Stomach (tissue), 8 donors: ENCODE measurements at regions not wholly inside any gene's neighbourhood (a gene's known extent, or its start where the extent isn't known, plus 50 kb on each side); places are given as distances from the start of the nearest gene placed in this dataset.
A peak's percentile ranks its signal among the peaks of the same experiment; 100 is the strongest.

Source experiments
- DNase-seq, 2 donors: peaks; one replicate each; pipeline versions ENCODE4 v3.0.0 to v3.0.0-alpha.2; 2013 to 2019
- H3K27ac ChIP-seq, 5 donors: fragments of 200-600 bp in 4 of 5; sonication (generic) in 4 of 5; one replicate each; pipeline ENCODE4 v1.5.1; 2013 to 2019; ENCODE audit warnings: mild to moderate bottlenecking in 1 of 5, moderate library complexity in 1 of 5
- H3K27me3 ChIP-seq, 3 donors: fragments of 200-600 bp; sonication (generic); one replicate each; pipeline ENCODE4 v1.5.1; 2017 to 2019; ENCODE audit warnings: mixed run types in 1 of 3
- H3K36me3 ChIP-seq, 4 donors: fragments of 200-600 bp; sonication (generic); 1 replicate in 3 of 4; 2 replicates in 1 of 4; pipeline ENCODE4 v1.5.1; 2016 to 2019
- H3K4me1 ChIP-seq, 4 donors: fragments of 200-600 bp; sonication (generic); one replicate each; pipeline ENCODE4 v1.5.1; 2016 to 2019
- H3K4me3 ChIP-seq, 4 donors: fragments of 200-600 bp; sonication (generic) in 3 of 4; one replicate each; pipeline ENCODE4 v1.5.1; 2016 to 2019; ENCODE audit warnings: mild to moderate bottlenecking in 1 of 4
- H3K9me3 ChIP-seq, 4 donors: fragments of 200-600 bp; sonication (generic); one replicate each; pipeline ENCODE4 v1.5.1; 2016 to 2019
- CTCF ChIP-seq, 7 experiments: fragments of 450-650 bp in 4 of 7; fragments of 200-600 bp in 3 of 7; sonication (generic) in 3 of 7; IDR thresholded peaks; one replicate each; pipeline ENCODE4 v1.5.1; 2016 to 2019; ENCODE audit warnings: antibody characterized with exemption in 7 of 7, control low read depth in 2 of 7, mild to moderate bottlenecking in 1 of 7
- EP300 ChIP-seq: sonication (generic); formaldehyde crosslinking; IDR thresholded peaks from one replicate; pipeline ENCODE4 v1.6.1; 2017; ENCODE audit warnings: antibody characterized with exemption
- POLR2A ChIP-seq, 4 donors: fragments of 450-650 bp; IDR thresholded peaks; one replicate each; pipeline ENCODE4 v1.6.1; 2016; ENCODE audit warnings: antibody characterized with exemption in 4 of 4, control low read depth in 2 of 4, mild to moderate bottlenecking in 1 of 4, moderate library complexity in 1 of 4
- POLR2AphosphoS5 ChIP-seq, 3 donors: sonication (generic); formaldehyde crosslinking; IDR thresholded peaks; one replicate each; pipeline ENCODE4 v1.6.1; 2016; ENCODE audit warnings: antibody characterized with exemption in 3 of 3
- WGBS, 5 donors: extraction: QIAGEN DNeasy Blood & Tissue Kit in 3 of 5; methylation state at CpG; one replicate each; pipeline versions ENCODE4 v1.1.5 to v1.1.7; 2013 to 2018; 5-methylcytosine and 5-hydroxymethylcytosine counted together
- intact Hi-C: fragments of 100-400 bp; cut with DNase I; formaldehyde crosslinking; loops from one replicate; pipeline ENCODE4 v1.15.1; 2023; ENCODE audit warnings: low total_unique reads
- donor health status: healthy with polysubstance abuse.
- donor health status: Bipolar disorder and iron deficiency.
- donor health status: healthy.

GRCh38 chr3:178096955-178097354 lies 439.3 kb upstream of the KCNMB2 start:
- 38 to 62% (median 43%) methylated on average over 1 of the region's 1 CpG for WGBS, 5 donors
- Histone ChIP-seq H3K9me3 (no peaks in the 10 kb centered on the region), H3K36me3 (no peaks in the 10 kb centered on the region), H3K27ac (no peak overlapping the region), H3K4me1 (peaks cover 0 to 7% (median 0%) of the 10 kb centered on the region in 4 donors), H3K4me3 (no peak overlapping the region), H3K27me3 (no peaks in the 10 kb centered on the region)
- intact Hi-C loops, result no loop called here
- DNase-seq, result no peak
- TF ChIP-seq CTCF (IDR thresholded peaks at IDR 0.05) (no peak), POLR2A (IDR thresholded peaks at IDR 0.05) (no peak), EP300 (no peak), POLR2AphosphoS5 (IDR thresholded peaks at IDR 0.05) (no peak)

- peak; percentile 30 to 82 (median 61) for TF ChIP-seq POLR2AphosphoS5 (IDR thresholded peaks at IDR 0.05)
- no peak for TF ChIP-seq EP300
- WGBS, 5 donors, result 41 to 79% (median 70%) methylated on average over 1 of the region's 1 CpG
Observed at GRCh38 chr3:178097576-178097975, 438.7 kb upstream of the KCNMB2 start.

GRCh38 chr3:178099274-178099673 lies 437.0 kb upstream of the KCNMB2 start:
- DNase-seq, result no peak
- Histone ChIP-seq H3K9me3 (no peaks in the 10 kb centered on the region), H3K4me3 (no peak overlapping the region), H3K36me3 (no peaks in the 10 kb centered on the region), H3K4me1 (peaks cover 0 to 7% (median 2%) of the 10 kb centered on the region in 4 donors), H3K27me3 (no peaks in the 10 kb centered on the region), H3K27ac (no peak overlapping the region)
- TF ChIP-seq POLR2AphosphoS5 (IDR thresholded peaks at IDR 0.05) (no peak), EP300 (no peak), CTCF (IDR thresholded peaks at IDR 0.05) (no peak), POLR2A (IDR thresholded peaks at IDR 0.05) (no peak)
- WGBS, 5 donors, result 88 to 95% (median 94%) methylated on average over 4 of the region's 4 CpGs
- intact Hi-C loops, result no loop called here

More at GRCh38 chr3:178097576-178097975, 438.7 kb upstream of the KCNMB2 start:
- no peaks in the 10 kb centered on the region for H3K27me3 ChIP-seq
- no peak overlapping the region for H3K4me3 ChIP-seq
- H3K36me3 ChIP-seq, result no peaks in the 10 kb centered on the region
- peak in 1 of 2 donors; percentile 56 for DNase-seq
- intact Hi-C loops, result no loop called here
- H3K9me3 ChIP-seq, result no peaks in the 10 kb centered on the region
- no peak overlapping the region for H3K27ac ChIP-seq
- peaks cover 0 to 7% (median 0%) of the 10 kb centered on the region in 4 donors for H3K4me1 ChIP-seq

GRCh38 chr3:178099862-178100261 lies 436.4 kb upstream of the KCNMB2 start:
- no peak overlapping the region for H3K27ac ChIP-seq
- DNase-seq, result no peak
- no peaks in the 10 kb centered on the region for H3K27me3 ChIP-seq
- no peak overlapping the region for H3K4me3 ChIP-seq
- no peaks in the 10 kb centered on the region for H3K36me3 ChIP-seq
- TF ChIP-seq CTCF (IDR thresholded peaks at IDR 0.05) (no peak), EP300 (no peak), POLR2AphosphoS5 (IDR thresholded peaks at IDR 0.05) (no peak), POLR2A (IDR thresholded peaks at IDR 0.05) (no peak)
- no peaks in the 10 kb centered on the region for H3K9me3 ChIP-seq
- intact Hi-C loops, result no loop called here
- peaks cover 0 to 7% (median 2%) of the 10 kb centered on the region in 4 donors for H3K4me1 ChIP-seq
- 62 to 77% (median 71%) methylated on average over 2 of the region's 2 CpGs for WGBS, 5 donors

GRCh38 chr3:178100908-178101307 lies 435.3 kb upstream of the KCNMB2 start:
- no peak overlapping the region for H3K27ac ChIP-seq
- intact Hi-C loops, result no loop called here
- H3K4me1 ChIP-seq, result peaks cover 0 to 7% (median 2%) of the 10 kb centered on the region in 4 donors
- no peak overlapping the region for H3K4me3 ChIP-seq
- H3K9me3 ChIP-seq, result no peaks in the 10 kb centered on the region
- DNase-seq, result no peak
- H3K36me3 ChIP-seq, result no peaks in the 10 kb centered on the region
- TF ChIP-seq EP300 (no peak), POLR2AphosphoS5 (IDR thresholded peaks at IDR 0.05) (no peak), POLR2A (IDR thresholded peaks at IDR 0.05) (no peak), CTCF (IDR thresholded peaks at IDR 0.05) (no peak)
- no peaks in the 10 kb centered on the region for H3K27me3 ChIP-seq
